Kidney (tissue), 13 donors: ENCODE measurements at regions not wholly inside any gene's neighbourhood (a gene's known extent, or its start where the extent isn't known, plus 50 kb on each side); places are given as distances from the start of the nearest gene placed in this dataset.
A peak's percentile ranks its signal among the peaks of the same experiment; 100 is the strongest.

Experiments
- DNase-seq, 5 donors: peaks; one replicate each; pipeline ENCODE4 v3.0.0-alpha.2; 2013 to 2020
- FAIRE-seq: peaks from 2 replicates; lab custom pipeline; 2012; peaks lifted over from hg19 to GRCh38; lab: Jason Lieb, UNC
- H3K27ac ChIP-seq, 2 donors: one replicate each; pipeline ENCODE4 v1.7.0; 2013; ENCODE audit warnings: low read depth in 2 of 2, low read length in 2 of 2, inconsistent platforms in 1 of 2
- H3K27me3 ChIP-seq: one replicate; pipeline ENCODE4 v1.7.1; 2013; ENCODE audit warnings: low read length, inconsistent platforms; ENCODE audit not compliant: control insufficient read depth, insufficient read depth
- H3K36me3 ChIP-seq, 3 donors: one replicate each; pipeline versions ENCODE4 v1.7.0 to v1.7.1; 2013; ENCODE audit warnings: low read length in 3 of 3, control low read depth in 1 of 3, inconsistent platforms in 1 of 3; ENCODE audit not compliant: insufficient read depth in 3 of 3, control insufficient read depth in 2 of 3
- H3K4me1 ChIP-seq, 3 donors: one replicate each; pipeline versions ENCODE4 v1.7.0 to v1.7.1; 2013; ENCODE audit warnings: low read length in 3 of 3, inconsistent platforms in 1 of 3, low read depth in 1 of 3; ENCODE audit not compliant: control insufficient read depth in 2 of 3, insufficient read depth in 2 of 3
- H3K4me3 ChIP-seq, 3 donors: one replicate each; pipeline versions ENCODE4 v1.7.0 to v1.8.1; 2013; ENCODE audit warnings: low read length in 3 of 3, control low read depth in 1 of 3, inconsistent platforms in 1 of 3
- H3K9ac ChIP-seq, 3 donors: one replicate each; pipeline versions ENCODE4 v1.7.0 to v1.7.1; 2013; ENCODE audit warnings: low read length in 3 of 3, control low read depth in 1 of 3, inconsistent platforms in 1 of 3
- H3K9me3 ChIP-seq, 3 donors: one replicate each; pipeline versions ENCODE4 v1.7.0 to v1.7.1; 2013; ENCODE audit warnings: low read length in 3 of 3, control low read depth in 1 of 3, inconsistent platforms in 1 of 3; ENCODE audit not compliant: control insufficient read depth in 2 of 3, insufficient read depth in 1 of 3
- intact Hi-C: fragments of 100-400 bp; cut with DNase I; formaldehyde crosslinking; loops from one replicate; pipeline ENCODE4 v1.11.1; 2022
- TF ChIP-seq, protein P1 (sequence below): IDR thresholded peaks from 3 replicates; pipeline ENCODE4 v1.5.1; 2012; ENCODE audit warnings: mild to moderate bottlenecking, moderate library complexity, borderline replicate concordance; ENCODE audit not compliant: insufficient read depth; ENCODE audit errors: extremely low read depth
- donor health status: control.
- donor health status: control.
- donor health status: control.
- donor health status: control.
- donor health status: control.
- donor health status: DM: yes; HTN: yes; CAD: no.
- donor health status: Normal renal cell carcinoma (clear cell type).

DNA sequence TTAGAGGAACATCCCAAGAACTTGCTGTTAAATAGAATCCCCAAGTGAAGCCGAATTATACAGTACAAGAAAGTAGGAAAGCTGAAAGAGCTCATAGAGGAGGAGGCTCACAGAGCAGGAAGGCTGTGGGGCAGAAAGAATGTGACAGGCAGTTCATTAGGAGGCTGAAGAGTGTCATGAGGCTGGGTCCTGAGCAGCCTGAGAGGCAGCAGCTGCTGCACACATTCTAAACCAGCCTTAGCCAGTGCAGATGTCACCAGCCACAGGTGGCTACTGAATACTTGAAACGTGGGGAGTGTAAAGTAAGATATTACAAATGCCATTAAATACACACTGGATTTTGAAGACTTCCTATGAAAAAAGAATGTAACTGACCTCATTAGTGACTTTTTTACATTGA is 490.2 kb upstream of the KLHL29 start:
- TF ChIP-seq, protein P1, sequence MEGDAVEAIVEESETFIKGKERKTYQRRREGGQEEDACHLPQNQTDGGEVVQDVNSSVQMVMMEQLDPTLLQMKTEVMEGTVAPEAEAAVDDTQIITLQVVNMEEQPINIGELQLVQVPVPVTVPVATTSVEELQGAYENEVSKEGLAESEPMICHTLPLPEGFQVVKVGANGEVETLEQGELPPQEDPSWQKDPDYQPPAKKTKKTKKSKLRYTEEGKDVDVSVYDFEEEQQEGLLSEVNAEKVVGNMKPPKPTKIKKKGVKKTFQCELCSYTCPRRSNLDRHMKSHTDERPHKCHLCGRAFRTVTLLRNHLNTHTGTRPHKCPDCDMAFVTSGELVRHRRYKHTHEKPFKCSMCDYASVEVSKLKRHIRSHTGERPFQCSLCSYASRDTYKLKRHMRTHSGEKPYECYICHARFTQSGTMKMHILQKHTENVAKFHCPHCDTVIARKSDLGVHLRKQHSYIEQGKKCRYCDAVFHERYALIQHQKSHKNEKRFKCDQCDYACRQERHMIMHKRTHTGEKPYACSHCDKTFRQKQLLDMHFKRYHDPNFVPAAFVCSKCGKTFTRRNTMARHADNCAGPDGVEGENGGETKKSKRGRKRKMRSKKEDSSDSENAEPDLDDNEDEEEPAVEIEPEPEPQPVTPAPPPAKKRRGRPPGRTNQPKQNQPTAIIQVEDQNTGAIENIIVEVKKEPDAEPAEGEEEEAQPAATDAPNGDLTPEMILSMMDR = no peak
- H3K36me3 ChIP-seq = no peaks in the 10 kb centered on the region
- no peak overlapping the region for H3K27ac ChIP-seq
- H3K4me1 ChIP-seq = peaks cover 0 to 3% (median 0%) of the 10 kb centered on the region in 3 donors
- no peak for FAIRE-seq
- no peak overlapping the region for H3K4me3 ChIP-seq
- no peaks in the 10 kb centered on the region for H3K27me3 ChIP-seq
- H3K9me3 ChIP-seq = no peaks in the 10 kb centered on the region
- DNase-seq = peak in 4 of 5 donors; percentile 40 to 59 (median 52)
- no peak overlapping the region for H3K9ac ChIP-seq
- intact Hi-C loops = no loop called here

- FAIRE-seq (no peak), DNase-seq (no peak)
- Histone ChIP-seq H3K4me3 (no peak overlapping the region), H3K9ac (no peak overlapping the region), H3K4me1 (peaks cover 0 to 3% (median 0%) of the 10 kb centered on the region in 3 donors), H3K27ac (no peak overlapping the region), H3K9me3 (no peaks in the 10 kb centered on the region), H3K36me3 (no peaks in the 10 kb centered on the region), H3K27me3 (no peaks in the 10 kb centered on the region)
- TF ChIP-seq, protein P1 = no peak
- intact Hi-C loops = no loop called here
These were observed 487.6 kb upstream of the KLHL29 start for GRCh38 chr2:22897428-22897827.

DNA sequence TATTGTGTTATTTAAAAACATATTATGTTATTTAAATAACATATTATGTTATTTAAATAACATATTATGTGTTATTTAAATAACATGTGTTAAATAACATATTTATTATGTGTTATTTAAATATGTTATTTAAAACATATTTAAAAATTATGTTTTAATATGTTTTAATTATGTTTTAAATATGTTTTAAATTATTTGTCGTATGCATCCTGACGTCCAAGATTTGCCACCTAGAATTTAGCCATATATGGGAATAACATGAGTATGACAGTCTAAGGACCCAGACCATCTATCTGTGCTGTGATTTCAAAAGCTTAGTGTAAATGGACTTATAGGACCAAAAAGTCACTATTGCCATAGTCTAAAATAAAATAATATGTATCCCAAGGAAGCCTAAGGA is 484.3 kb upstream of the KLHL29 start:
- TF ChIP-seq, protein P1 = no peak
- Histone ChIP-seq H3K4me1 (no peaks in the 10 kb centered on the region), H3K36me3 (no peaks in the 10 kb centered on the region), H3K27ac (no peak overlapping the region), H3K27me3 (no peaks in the 10 kb centered on the region), H3K9me3 (no peaks in the 10 kb centered on the region), H3K9ac (no peak overlapping the region), H3K4me3 (no peak overlapping the region)
- FAIRE-seq = no peak
- no peak for DNase-seq
- intact Hi-C loops = no loop called here
